ENCODE measurements at regions not wholly inside any gene's neighbourhood (a gene's known extent, or its start where the extent isn't known, plus 50 kb on each side); places are given as distances from the start of the nearest gene placed in this dataset.

DNA sequence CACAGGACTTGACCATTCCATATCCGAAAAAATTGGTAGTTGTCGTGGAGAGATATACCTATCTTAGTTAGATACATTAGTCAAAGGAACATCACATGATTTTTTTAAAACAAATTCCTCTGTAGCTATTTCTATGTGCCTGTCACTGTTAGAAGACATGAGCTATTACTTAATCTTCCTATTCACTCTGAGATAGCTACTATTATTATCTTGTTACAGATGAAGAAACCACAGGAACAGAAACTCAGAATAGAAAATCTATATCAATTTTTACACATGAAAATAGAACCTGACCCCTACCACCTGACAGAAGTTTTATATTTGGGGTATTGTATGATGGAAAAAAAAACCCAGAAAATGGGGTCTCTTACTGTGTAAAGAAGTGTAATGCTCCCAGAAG lies 68.9 kb upstream of the TDRD3 start:
- Histone ChIP-seq H3K14ac (ENCODE audit: insufficient read depth, low read length) (no peak overlapping the region), H3K4me2 (ENCODE audit: insufficient read depth, insufficient read length, low read length) (no peak overlapping the region), H3K79me1 (ENCODE audit: insufficient read depth, low read depth, low read length, poor library complexity, severe bottlenecking) (no peaks in the 10 kb centered on the region), H3K23me2 (ENCODE audit: insufficient read length, low read depth, low read length, poor library complexity, severe bottlenecking) (no peaks in the 10 kb centered on the region), H3K4ac (ENCODE audit: low read depth, low read length) (no peak overlapping the region), H3K23ac (ENCODE audit: insufficient read length, low read depth, low read length) (no peak overlapping the region), H2BK20ac (ENCODE audit: low read depth, low read length, poor library complexity, severe bottlenecking) (no peak overlapping the region), H3K9ac (ENCODE audit: extremely low read depth, insufficient read length, low read length) (no peak overlapping the region), H2BK120ac (ENCODE audit: low read depth, low read length, poor library complexity, severe bottlenecking) (no peak overlapping the region), H4K91ac (ENCODE audit: insufficient read length, low read depth, low read length) (no peak overlapping the region), H3K4me1 (ENCODE audit: insufficient read depth, low read length) (no peaks in the 10 kb centered on the region), H3K27ac (ENCODE audit: insufficient read length, low read depth, low read length) (no peak overlapping the region), H3K27me3 (ENCODE audit: insufficient read depth, low read length) (no peaks in the 10 kb centered on the region), H4K8ac (replicated peaks; ENCODE audit: insufficient read length, low read depth, low read length) (no peak overlapping the region), H2BK5ac (ENCODE audit: insufficient read length, low read length) (no peak overlapping the region), H2BK15ac (ENCODE audit: low read depth, low read length) (no peak overlapping the region), H3K79me2 (ENCODE audit: insufficient read depth, low read length) (no peaks in the 10 kb centered on the region), H2BK12ac (ENCODE audit: insufficient read length, low read depth, low read length) (no peak overlapping the region), H3K9me3 (ENCODE audit: control insufficient read depth, low read depth, low read length) (no peaks in the 10 kb centered on the region), H2AFZ (ENCODE audit: low read length) (no peak overlapping the region), H3K56ac (ENCODE audit: insufficient read length, low read depth, low read length) (no peak overlapping the region), H4K20me1 (ENCODE audit: control insufficient read depth, insufficient read depth, insufficient read length) (no peaks in the 10 kb centered on the region), H4K5ac (ENCODE audit: insufficient read length, low read depth, low read length) (no peak overlapping the region), H2AK5ac (ENCODE audit: insufficient read length, low read length) (no peak overlapping the region), H3T11ph (ENCODE audit: low read length) (no peak overlapping the region), H3K18ac (ENCODE audit: insufficient read length, low read depth, low read length) (no peak overlapping the region)
- TF ChIP-seq, protein P1, sequence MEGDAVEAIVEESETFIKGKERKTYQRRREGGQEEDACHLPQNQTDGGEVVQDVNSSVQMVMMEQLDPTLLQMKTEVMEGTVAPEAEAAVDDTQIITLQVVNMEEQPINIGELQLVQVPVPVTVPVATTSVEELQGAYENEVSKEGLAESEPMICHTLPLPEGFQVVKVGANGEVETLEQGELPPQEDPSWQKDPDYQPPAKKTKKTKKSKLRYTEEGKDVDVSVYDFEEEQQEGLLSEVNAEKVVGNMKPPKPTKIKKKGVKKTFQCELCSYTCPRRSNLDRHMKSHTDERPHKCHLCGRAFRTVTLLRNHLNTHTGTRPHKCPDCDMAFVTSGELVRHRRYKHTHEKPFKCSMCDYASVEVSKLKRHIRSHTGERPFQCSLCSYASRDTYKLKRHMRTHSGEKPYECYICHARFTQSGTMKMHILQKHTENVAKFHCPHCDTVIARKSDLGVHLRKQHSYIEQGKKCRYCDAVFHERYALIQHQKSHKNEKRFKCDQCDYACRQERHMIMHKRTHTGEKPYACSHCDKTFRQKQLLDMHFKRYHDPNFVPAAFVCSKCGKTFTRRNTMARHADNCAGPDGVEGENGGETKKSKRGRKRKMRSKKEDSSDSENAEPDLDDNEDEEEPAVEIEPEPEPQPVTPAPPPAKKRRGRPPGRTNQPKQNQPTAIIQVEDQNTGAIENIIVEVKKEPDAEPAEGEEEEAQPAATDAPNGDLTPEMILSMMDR (conservative IDR thresholded peaks at IDR 0.05) = no peak
- DNase-seq = no peak
- Mint-ChIP-seq H3K27me3 (ENCODE audit: low read depth) (no peaks in the 10 kb centered on the region), H3K9me3 (peaks cover under 1% of the 10 kb centered on the region in 2 experiments; a peak in 2 of 5 replicates), H3K36me3 (ENCODE audit: insufficient read depth in 1 of 3, low read depth in 3 of 3) (peaks cover 0 to under 1% (median 0%) of the 10 kb centered on the region in 3 experiments; a peak in 3 of 7 replicates), H3K27ac (no peak overlapping the region), H3K4me3 (no peak overlapping the region), H3K4me1 (peaks cover 8 to 9% of the 10 kb centered on the region in 2 experiments)
- no CpG with 5 or more reads among the region's 2 CpGs for WGBS (ENCODE audit: extremely low coverage, insufficient read length, low lambda C conversion rate)

Measured in H9 (cell line).